ENCODE measurements at regions not wholly inside any gene's neighbourhood (a gene's known extent, or its start where the extent isn't known, plus 50 kb on each side); places are given as distances from the start of the nearest gene placed in this dataset.

DNA sequence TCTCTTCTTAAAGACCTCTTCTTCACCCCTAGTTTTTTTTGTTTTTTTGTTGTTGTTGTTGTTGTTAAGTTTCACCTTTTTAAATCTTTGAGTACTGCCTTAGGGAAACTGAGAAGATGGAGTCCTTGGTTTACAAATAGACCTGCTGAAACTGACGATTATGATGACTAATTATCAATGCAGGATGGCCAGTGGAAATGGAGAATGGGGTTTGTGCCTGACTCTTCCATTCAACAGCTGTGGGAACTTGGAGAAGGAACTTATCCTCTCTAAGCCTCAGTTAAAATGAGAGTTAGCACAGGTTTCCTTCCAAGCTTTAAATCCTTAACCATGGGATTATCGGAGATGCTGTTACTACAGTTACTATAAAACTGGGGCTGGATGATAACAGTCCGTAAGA, 66.7 kb upstream of the PNMA1 start:
- DNase-seq (ENCODE audit: low spot score) = no peak

DNA sequence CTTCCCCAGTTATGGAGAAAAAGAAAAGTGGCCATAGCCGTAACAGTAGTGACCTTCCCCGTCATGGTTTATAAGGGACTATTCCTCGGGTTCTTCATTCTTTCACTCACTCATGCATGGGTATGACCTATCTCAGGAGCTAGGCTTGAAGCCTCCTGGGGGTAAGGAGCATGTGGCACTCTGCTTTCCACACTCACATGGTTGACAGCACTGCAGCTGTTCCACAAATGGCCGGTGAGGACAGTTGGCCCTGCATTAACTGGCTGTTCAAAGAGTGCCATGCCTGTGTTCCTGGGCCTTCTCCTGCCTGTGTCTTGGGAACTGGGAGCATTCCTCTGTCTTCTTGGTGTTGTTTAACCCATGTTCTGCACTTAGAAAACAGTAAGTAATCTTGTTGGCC, 66.2 kb upstream of the PNMA1 start:
- DNase-seq (ENCODE audit: low spot score) = no peak

DNA sequence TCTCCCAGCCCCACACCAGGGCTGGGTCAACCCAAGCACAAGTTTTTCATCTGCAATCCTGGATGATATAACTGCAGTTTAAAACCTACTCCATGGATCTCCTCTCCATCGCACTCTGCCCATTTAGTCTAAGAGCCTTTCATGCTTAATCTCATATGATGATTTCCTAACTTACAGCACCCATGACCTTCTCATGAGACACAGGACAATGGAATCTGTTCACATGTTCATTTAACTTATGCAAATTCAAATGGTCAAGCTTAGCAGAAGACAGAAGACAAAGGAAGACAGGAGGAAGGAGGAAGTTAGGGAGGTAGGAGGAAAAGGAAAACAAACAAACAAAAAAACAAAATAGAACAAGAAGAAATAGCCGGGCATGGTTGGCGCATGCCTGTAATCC, 64.6 kb upstream of the PNMA1 start:
- DNase-seq (ENCODE audit: low spot score) = no peak

DNA sequence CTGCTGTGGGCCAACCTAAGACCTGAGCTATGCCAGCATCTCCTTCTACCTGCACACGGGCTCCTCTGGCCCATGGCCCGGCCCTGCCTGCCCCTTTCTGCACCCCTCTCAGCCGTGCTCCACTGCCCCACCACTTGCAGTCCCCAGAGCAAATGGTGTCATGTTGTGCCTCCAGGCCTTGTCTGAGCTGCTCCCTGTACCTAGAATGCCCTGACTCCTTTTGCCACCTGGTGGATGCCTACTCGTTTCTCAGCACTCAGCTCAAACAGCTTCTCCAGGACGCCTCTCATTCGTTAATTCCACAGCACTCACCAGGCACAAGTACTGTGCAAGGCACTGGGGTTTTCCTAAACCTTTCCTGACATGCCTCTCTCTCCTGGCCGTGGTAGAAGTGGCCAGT, 63.2 kb upstream of the PNMA1 start:
- DNase-seq (ENCODE audit: low spot score) = no peak

DNA sequence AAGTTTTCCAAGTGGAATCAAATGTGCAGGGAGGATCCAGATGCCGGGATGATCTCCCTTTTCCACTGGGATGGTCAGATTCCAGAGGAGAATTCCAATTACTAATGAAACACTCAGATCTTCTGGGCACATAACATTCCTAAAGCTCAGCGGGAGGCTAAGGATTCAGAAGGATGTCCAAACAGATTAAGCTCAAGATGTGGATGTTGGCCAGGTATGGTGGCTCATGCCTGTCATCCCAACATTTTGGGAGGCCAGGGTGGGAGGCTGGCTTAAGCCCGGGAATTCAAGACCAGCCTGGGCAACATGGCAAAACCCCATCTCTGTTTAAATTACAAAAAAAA, 62.0 kb upstream of the PNMA1 start:
- no peak for DNase-seq (ENCODE audit: low spot score)

DNA sequence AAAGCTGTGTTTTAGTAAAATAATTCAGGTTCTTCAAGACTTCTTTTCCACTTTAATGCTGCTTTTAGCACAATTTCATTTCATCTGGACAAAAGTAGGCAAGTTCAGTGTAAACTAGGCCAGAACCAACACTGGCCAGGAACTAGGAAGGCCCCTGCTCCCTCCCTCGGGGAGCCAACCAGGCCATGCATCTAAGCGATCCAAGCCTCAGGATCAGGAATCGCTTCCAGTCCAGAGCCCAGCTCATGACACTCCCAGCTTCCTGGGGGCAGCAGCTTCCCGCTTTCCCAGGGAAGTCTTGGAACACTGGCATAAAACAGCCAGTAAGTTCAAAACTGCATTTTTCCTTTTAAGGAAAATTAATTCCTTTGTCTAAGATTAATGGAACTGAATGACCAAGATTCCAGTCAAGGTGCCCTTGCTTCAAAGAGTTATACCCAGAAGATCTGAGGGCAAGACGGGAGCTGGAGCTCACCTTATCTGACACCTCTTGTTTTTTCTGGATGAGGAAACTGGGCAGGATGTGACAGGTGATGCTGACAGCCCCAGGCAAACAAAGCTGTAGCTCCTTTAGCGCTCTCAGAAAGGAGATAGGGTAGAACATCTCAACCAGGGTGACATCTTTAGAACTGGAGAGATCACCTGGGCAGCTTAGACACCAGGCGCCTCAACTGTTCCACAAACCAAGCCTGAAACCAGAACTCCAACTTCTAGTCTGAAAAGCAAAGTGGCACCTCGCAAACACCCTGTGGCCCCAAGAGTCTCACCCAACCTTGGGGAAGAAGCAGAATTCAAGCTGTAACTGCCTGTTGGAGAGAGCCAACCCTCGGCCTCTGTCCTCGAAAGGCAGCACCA, 61.4 kb upstream of the PNMA1 start:
- no peak for DNase-seq (ENCODE audit: low spot score)

DNA sequence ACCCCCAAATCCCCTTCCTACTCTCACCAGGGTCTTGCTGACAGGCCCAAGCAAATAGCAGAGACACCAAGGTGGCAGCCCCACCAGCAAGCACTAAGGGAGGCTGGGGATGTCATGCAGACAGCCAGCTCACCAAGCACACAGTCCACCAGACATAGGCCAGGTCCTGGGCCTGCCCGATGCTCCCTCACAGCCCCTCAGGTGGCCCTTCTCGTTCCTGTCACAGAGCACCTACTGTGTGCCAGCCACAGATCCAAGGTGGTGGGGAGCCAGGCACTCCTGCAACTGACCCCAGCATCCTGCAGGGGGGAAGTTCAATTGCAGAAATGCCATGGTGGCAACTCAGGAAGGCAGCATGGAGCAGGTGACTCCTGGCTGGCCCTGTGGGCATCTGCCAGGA, 60.5 kb upstream of the PNMA1 start:
- DNase-seq (ENCODE audit: low spot score) = no peak

DNA sequence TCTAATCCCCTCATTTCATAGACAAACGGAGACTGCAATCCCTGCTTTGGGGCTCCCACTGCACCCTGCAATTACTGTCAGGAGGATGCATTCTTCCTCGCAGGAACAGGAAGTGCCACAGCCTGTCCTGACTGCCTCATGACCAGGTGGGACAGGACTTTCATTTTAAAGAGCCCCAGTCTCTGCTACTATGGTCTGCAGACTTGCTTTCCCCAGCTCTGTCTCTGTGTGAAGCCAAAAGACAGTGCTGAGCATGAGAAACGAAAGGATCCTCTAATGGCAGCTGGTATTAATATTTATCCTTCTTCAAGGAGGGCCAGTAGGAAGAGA, 60.0 kb upstream of the PNMA1 start:
- DNase-seq (ENCODE audit: low spot score) = no peak

DNA sequence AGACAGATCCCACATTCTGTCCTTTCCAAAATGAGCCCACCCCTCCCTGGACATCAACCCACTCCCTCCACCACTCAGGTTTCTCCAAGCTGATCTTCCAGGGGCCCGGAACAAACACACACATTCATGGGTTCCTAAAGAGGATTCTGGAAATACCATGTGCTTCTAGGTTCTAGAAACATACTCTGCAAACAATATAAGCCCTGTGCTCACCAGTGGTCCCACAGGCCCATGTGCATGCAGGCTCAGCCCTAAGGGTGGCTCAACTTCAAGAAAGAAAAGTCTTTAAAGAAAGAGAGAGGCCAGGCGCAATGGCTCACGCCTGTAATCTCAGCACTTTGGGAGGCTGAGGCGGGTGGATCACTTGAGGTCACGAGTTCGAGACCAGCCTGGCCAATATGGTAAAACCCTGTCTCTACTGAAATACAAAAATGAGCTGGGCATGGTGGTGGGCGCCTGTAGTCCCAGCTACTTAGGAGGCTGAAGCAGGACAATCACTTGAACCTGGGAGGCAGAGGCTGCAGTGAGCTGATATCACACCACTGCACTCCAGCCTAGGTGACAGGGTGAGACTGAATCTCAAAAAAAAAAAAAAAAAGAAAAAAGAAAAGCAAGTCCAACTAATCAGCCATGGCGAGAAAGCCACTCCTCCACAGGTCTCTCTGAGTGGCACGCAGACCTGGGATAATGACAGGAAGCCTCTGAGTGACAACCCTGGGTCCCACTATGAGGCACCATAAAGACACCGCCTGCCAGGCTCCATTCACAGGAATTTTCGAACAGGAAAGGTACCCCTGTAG, 59.5 kb upstream of the PNMA1 start:
- DNase-seq (ENCODE audit: low spot score) = no peak

DNA sequence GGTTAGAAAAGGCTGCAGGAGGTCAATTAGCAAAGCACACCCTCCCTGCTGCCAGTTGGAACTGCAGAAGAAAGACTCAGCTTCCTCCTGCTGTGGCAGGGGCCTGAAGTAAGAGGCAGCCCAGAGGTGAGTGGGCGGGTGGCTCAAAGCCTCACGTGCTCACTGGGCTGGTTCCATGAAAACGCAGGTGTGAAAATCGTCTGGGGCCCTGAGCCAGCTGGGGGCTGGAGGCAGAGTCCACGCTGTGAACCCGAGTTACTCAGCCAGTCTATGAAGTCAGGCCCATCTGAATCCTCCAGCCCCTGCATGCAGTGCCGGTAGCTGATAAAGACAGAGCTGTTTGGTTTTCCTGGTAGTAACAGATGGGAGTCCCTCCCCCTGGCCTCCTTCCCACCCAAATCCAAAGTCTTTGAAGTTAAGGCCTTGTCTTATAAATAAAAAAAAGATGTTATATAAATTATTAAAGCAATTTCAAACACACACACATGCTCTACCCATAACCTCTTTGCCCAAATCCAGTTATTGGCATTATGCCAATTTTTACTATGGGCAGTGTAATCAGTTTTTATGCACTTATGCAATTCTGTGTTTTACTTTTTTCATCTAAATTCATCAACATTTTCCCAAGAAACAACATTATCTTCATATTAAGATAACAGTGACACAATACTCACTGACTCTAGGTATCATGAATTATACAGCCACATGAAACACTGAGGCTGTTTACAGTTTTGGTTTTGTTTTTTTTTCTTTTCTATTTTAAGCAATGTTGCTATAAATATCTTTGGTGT, 57.9 kb upstream of the PNMA1 start:
- DNase-seq (ENCODE audit: low spot score) = no peak

DNA sequence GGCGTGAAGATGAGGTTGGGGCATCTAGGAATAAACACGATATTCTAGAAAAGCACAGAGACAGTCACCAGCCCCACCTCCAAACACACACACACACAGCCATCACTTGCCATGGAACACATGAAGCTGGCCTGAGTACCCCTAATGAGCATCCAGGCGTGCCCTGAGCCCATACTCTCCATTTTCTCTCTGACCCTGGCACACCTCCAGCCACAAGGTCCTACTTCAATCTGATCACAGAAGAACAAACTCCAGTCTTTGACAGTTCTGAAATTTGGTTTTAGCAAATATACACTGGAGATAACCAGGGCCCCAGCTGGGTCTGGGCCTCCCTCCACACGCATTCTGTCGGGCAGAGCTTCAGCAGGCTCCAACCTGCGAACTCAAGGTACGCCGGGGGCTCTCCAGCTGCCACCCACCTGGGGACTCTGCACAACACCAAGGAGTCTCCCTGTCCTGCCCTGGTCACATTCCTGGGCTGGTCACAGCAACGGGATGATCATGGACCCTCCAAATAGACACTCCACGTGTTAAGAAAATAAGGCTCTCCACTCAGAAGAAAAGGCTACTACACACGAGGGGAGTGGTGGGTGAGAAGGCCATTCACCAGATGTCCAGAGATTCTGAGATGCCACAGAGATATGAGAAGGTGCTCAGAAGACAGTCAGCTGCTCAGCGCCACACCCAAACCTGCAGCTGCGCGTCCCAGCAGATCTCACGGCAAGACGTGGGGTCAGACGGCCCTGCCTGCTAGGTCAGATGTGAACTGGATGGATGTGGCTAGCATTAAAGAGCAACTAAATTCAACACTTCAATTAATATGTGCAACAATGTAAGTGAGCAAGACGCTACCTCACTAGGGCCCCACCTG, 57.0 kb upstream of the PNMA1 start:
- no peak for DNase-seq (ENCODE audit: low spot score)

DNA sequence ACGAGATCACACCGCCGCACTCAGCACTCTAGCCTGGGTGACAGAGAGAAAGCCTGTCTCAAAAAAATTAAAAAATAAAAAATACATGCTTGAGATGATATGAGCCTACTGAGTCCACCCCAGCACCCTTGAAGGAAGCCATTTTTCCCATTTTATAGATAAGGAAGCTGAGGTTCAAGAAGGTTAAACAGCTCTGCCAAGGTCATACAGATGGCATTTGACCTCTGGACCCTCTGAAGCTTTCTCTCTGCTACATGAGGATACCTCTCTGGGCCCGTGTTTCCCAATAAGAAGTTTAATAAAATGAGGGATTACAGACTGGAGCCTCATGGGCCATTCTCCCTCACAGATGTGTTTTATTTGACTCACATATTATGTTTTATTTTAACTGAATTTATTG, 53.9 kb upstream of the PNMA1 start:
- DNase-seq (ENCODE audit: low spot score) = no peak

DNA sequence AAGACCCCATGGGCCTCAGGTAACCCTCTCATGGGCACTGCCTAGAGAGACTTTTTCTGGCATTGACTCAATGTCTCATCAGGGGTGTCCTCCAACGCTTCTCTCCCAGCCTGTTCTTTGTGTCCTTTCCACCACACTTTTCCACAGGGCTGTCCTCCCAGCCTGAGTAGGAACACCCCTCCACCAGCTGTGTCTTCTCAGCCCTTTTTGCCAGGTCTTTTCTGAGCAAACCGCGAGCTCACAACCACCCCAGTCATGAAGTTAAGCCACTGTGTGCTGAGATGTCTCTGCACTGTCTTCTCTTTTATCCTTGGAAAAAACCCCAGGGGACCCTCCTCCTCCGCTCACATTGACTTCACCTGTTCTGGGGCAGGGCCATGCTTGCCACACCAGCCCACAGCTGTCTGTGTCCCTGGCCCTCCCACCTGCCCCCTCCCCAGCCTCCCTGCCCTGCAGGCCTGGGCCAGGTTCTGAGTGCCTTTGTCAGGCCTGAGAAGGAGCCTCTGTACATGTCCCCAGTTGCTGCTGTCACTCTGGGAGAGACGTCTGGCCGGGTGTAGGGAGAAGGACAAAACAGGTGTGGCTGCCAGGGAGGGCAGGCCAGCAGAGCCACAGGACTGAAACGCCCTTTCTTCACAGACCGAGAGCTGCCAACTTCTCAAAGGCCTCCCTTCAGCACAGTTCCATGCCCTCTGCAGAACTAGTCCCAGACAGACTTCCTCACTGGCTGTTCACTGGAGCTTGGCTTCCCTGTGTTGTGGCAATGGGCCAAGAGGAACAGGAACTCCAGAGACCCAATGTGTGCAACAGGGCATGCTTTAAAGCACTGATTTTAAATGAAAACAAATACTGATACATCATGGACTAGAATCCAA, 50.5 kb upstream of the PNMA1 start:
- no peak for DNase-seq (ENCODE audit: low spot score)

Data from putamen (tissue), 1 donor.